A673 (cell line): ENCODE measurements at regions not wholly inside any gene's neighbourhood (a gene's known extent, or its start where the extent isn't known, plus 50 kb on each side); places are given as distances from the start of the nearest gene placed in this dataset.

Source experiments
- EZH2 ChIP-seq: fragments of 200-600 bp; sonication (generic); IDR thresholded peaks from 2 replicates; pipeline ENCODE4 v1.6.1; 2017; ENCODE audit warnings: borderline replicate concordance, low read depth, mild to moderate bottlenecking, mixed read lengths, antibody characterized with exemption, low read length; ENCODE audit not compliant: poor library complexity, severe bottlenecking
- TF ChIP-seq, protein P1 (sequence below): fragments of 300-800, 200-600 bp; sonication (generic); conservative IDR thresholded peaks from 2 replicates; pipeline ENCODE4 v1.5.1; 2017; ENCODE audit warnings: low read depth, mild to moderate bottlenecking, antibody characterized with exemption, low read length, moderate library complexity, mixed read lengths

GRCh38 chr5:92616085-92616484 lies 964.9 kb downstream of the NR2F1-AS1 start:
- TF ChIP-seq, protein P1, sequence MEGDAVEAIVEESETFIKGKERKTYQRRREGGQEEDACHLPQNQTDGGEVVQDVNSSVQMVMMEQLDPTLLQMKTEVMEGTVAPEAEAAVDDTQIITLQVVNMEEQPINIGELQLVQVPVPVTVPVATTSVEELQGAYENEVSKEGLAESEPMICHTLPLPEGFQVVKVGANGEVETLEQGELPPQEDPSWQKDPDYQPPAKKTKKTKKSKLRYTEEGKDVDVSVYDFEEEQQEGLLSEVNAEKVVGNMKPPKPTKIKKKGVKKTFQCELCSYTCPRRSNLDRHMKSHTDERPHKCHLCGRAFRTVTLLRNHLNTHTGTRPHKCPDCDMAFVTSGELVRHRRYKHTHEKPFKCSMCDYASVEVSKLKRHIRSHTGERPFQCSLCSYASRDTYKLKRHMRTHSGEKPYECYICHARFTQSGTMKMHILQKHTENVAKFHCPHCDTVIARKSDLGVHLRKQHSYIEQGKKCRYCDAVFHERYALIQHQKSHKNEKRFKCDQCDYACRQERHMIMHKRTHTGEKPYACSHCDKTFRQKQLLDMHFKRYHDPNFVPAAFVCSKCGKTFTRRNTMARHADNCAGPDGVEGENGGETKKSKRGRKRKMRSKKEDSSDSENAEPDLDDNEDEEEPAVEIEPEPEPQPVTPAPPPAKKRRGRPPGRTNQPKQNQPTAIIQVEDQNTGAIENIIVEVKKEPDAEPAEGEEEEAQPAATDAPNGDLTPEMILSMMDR = no peak
- TF ChIP-seq EZH2 = no peak
